CD14-positive monocyte (primary cell): ENCODE measurements at regions not wholly inside any gene's neighbourhood (a gene's known extent, or its start where the extent isn't known, plus 50 kb on each side); places are given as distances from the start of the nearest gene placed in this dataset.

Experiments
- DNase-seq, 3 donors: peaks; one replicate each; pipeline ENCODE4 v3.0.0-alpha.2; 2011 to 2022
- H2AFZ ChIP-seq: 2 replicates; pipeline ENCODE4 v1.6.0; 2012; ENCODE audit warnings: mild to moderate bottlenecking, low read depth, low read length, inconsistent platforms; ENCODE audit not compliant: insufficient read depth, poor library complexity, severe bottlenecking
- H3K27ac ChIP-seq, 2 donors: 1 replicate in 1 of 2; 2 replicates in 1 of 2; pipeline ENCODE4 v1.5.1; 2012 to 2013; ENCODE audit warnings: low read length in 2 of 2, control low read depth in 1 of 2, inconsistent platforms in 1 of 2, low read depth in 1 of 2, mild to moderate bottlenecking in 1 of 2
- H3K27me3 ChIP-seq, 2 donors: one replicate each; pipeline versions ENCODE4 v1.6.0 to v1.6.1; 2011 to 2013; ENCODE audit warnings: low read length in 2 of 2; ENCODE audit not compliant: control insufficient read depth in 2 of 2, insufficient read depth in 2 of 2
- H3K36me3 ChIP-seq, 2 donors: replicated peaks in 1 of 2; 1 replicate in 1 of 2; 2 replicates in 1 of 2; pipeline versions ENCODE4 v1.5.1 to v1.6.1; 2012 to 2013; ENCODE audit warnings: low read length in 2 of 2, control low read depth in 1 of 2, inconsistent platforms in 1 of 2, mild to moderate bottlenecking in 1 of 2; ENCODE audit not compliant: insufficient read depth in 2 of 2, control insufficient read depth in 1 of 2
- H3K4me1 ChIP-seq, 2 donors: 1 replicate in 1 of 2; 2 replicates in 1 of 2; pipeline versions ENCODE4 v1.5.1 to v1.6.1; 2012 to 2013; ENCODE audit warnings: low read length in 2 of 2, control low read depth in 1 of 2, inconsistent platforms in 1 of 2, mild to moderate bottlenecking in 1 of 2, moderate library complexity in 1 of 2; ENCODE audit not compliant: insufficient read depth in 2 of 2, control insufficient read depth in 1 of 2
- H3K4me2 ChIP-seq: replicated peaks from 2 replicates; pipeline ENCODE3; 2012; ENCODE audit warnings: low read length, moderate library complexity, mild to moderate bottlenecking; ENCODE audit not compliant: poor library complexity, severe bottlenecking; ENCODE audit errors: extremely low read depth
- H3K4me3 ChIP-seq, 3 experiments: fragments of 200-600 bp in 1 of 3; sonication (generic) in 1 of 3; replicated peaks in 1 of 3; 1 replicate in 2 of 3; 2 replicates in 1 of 3; pipeline ENCODE4 v1.5.1; 2011 to 2013; ENCODE audit warnings: low read length in 3 of 3, mild to moderate bottlenecking in 3 of 3, control low read depth in 2 of 3, low read depth in 2 of 3, inconsistent platforms in 1 of 3, moderate library complexity in 1 of 3
- H3K79me2 ChIP-seq: 2 replicates; pipeline ENCODE4 v1.6.0; 2012; ENCODE audit warnings: mild to moderate bottlenecking, control low read depth, inconsistent platforms, low read length, moderate library complexity; ENCODE audit not compliant: insufficient read depth
- H3K9ac ChIP-seq: 2 replicates; pipeline ENCODE4 v1.6.0; 2017; ENCODE audit warnings: low read length, mild to moderate bottlenecking; ENCODE audit not compliant: insufficient read depth, poor library complexity, severe bottlenecking
- H3K9me3 ChIP-seq, 2 donors: replicated peaks in 1 of 2; 1 replicate in 1 of 2; 2 replicates in 1 of 2; pipeline versions ENCODE4 v1.5.1 to v1.6.1; 2012 to 2013; ENCODE audit warnings: low read length in 2 of 2, control low read depth in 1 of 2; ENCODE audit not compliant: control insufficient read depth in 1 of 2, insufficient read depth in 1 of 2
- H4K20me1 ChIP-seq: 2 replicates; pipeline ENCODE4 v1.6.0; 2012; ENCODE audit warnings: mild to moderate bottlenecking, low read length, control low read depth, moderate library complexity; ENCODE audit not compliant: insufficient read depth
- H3K27ac Mint-ChIP-seq, 7 donors: one replicate each; pipeline ENCODE4 v1.8.0; 2020; ENCODE audit warnings: mild to moderate bottlenecking in 7 of 7, mixed read lengths in 7 of 7, moderate library complexity in 6 of 7, inconsistent platforms in 2 of 7
- H3K27me3 Mint-ChIP-seq, 3 donors: one replicate each; pipeline ENCODE4 v1.8.0; 2021 to 2022; ENCODE audit warnings: low read depth in 3 of 3, mild to moderate bottlenecking in 3 of 3, mixed read lengths in 3 of 3, moderate library complexity in 3 of 3, inconsistent platforms in 1 of 3
- H3K36me3 Mint-ChIP-seq, 2 donors: one replicate each; pipeline ENCODE4 v1.8.0; 2020; ENCODE audit warnings: mixed read lengths in 2 of 2, inconsistent platforms in 1 of 2, mild to moderate bottlenecking in 1 of 2
- H3K4me1 Mint-ChIP-seq: one replicate; pipeline ENCODE4 v1.8.0; 2020; ENCODE audit warnings: mild to moderate bottlenecking, mixed read lengths
- H3K4me3 Mint-ChIP-seq, 2 donors: one replicate each; pipeline ENCODE4 v1.8.0; 2020; ENCODE audit warnings: mild to moderate bottlenecking in 2 of 2, mixed read lengths in 2 of 2, moderate library complexity in 1 of 2
- H3K9me3 Mint-ChIP-seq, 7 donors: one replicate each; pipeline ENCODE4 v1.8.0; 2020 to 2022; ENCODE audit warnings: mixed read lengths in 7 of 7, mild to moderate bottlenecking in 6 of 7, moderate library complexity in 6 of 7, inconsistent platforms in 2 of 7
- WGBS: methylation state at CpG from one replicate; pipeline ENCODE4 v1.1.5; 2013; ENCODE audit warnings: missing lambda C conversion rate; ENCODE audit not compliant: insufficient coverage; 5-methylcytosine and 5-hydroxymethylcytosine counted together
- intact Hi-C, 2 donors: fragments of 100-400 bp; cut with micrococcal nuclease; formaldehyde crosslinking; loops; one replicate each; pipeline versions ENCODE4 v1.15.0 to v1.15.1; 2023
- TF ChIP-seq, protein P1 (sequence below): fragments of 200-600 bp; IDR thresholded peaks from one replicate; pipeline ENCODE4 v1.8.0; 2022; ENCODE audit warnings: antibody characterized with exemption, mild to moderate bottlenecking

DNA sequence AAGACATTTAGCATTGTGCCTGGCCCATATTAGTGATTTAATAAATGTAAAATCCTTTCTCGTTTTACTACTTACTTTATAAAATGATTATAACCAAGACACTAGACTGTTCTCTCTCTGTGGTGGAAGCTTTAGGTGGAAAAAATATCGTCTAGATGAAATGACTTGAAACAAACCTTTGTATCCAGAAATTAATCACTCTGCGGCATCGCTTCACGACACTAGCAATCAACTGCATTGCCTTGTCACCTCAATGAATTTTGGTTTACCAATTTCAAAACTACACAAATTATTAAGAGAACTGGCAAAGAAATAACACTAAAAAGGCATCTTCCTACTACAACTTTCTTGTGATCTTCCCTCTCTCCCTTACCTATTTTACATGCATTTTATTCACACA lies 627.2 kb upstream of the ROBO1 start:
- Histone ChIP-seq H3K9me3 (peaks cover 0 to 10% of the 10 kb centered on the region in 2 donors), H3K4me2 (no peak overlapping the region), H3K9ac (no peak overlapping the region), H2AFZ (no peak overlapping the region), H3K27me3 (no peaks in the 10 kb centered on the region), H3K36me3 (no peaks in the 10 kb centered on the region), H3K27ac (no peak overlapping the region), H4K20me1 (no peaks in the 10 kb centered on the region), H3K4me1 (no peaks in the 10 kb centered on the region), H3K4me3 (no peak overlapping the region), H3K79me2 (no peaks in the 10 kb centered on the region)
- Mint-ChIP-seq H3K27ac (no peak overlapping the region), H3K36me3 (no peaks in the 10 kb centered on the region), H3K4me1 (no peaks in the 10 kb centered on the region), H3K9me3 (peaks cover 0 to 12% (median 2%) of the 10 kb centered on the region in 7 donors), H3K27me3 (no peaks in the 10 kb centered on the region), H3K4me3 (no peak overlapping the region)
- intact Hi-C loops, result no loop called here
- TF ChIP-seq, protein P1, sequence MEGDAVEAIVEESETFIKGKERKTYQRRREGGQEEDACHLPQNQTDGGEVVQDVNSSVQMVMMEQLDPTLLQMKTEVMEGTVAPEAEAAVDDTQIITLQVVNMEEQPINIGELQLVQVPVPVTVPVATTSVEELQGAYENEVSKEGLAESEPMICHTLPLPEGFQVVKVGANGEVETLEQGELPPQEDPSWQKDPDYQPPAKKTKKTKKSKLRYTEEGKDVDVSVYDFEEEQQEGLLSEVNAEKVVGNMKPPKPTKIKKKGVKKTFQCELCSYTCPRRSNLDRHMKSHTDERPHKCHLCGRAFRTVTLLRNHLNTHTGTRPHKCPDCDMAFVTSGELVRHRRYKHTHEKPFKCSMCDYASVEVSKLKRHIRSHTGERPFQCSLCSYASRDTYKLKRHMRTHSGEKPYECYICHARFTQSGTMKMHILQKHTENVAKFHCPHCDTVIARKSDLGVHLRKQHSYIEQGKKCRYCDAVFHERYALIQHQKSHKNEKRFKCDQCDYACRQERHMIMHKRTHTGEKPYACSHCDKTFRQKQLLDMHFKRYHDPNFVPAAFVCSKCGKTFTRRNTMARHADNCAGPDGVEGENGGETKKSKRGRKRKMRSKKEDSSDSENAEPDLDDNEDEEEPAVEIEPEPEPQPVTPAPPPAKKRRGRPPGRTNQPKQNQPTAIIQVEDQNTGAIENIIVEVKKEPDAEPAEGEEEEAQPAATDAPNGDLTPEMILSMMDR, result no peak
- WGBS, result 100% methylated on average over 3 of the region's 5 CpGs
- DNase-seq, result no peak

DNA sequence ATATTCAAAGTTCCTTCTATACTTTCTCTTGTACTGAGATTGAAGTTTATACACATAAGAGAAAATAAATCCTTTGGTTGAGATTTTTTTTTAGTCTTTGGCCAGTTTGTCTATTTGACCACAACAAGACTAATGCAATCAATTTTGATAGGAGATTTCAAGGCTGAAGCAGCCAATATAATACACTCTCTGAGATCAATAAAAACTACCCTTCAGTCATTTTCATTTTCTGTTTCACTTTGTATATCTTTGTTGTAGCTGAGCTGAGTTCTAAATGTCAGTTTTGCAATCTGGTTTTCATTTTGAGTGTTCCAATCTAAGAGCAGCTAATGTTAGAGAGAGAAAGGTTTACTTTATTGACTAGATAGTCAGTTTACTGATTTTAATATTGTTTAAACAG lies 623.8 kb upstream of the ROBO1 start:
- H3K36me3 ChIP-seq, result no peaks in the 10 kb centered on the region
- H2AFZ ChIP-seq, result no peak overlapping the region
- peaks cover 0 to 19% of the 10 kb centered on the region in 2 donors for H3K9me3 ChIP-seq
- TF ChIP-seq, protein P1, result no peak
- no peaks in the 10 kb centered on the region for H3K4me1 Mint-ChIP-seq
- H3K4me3 Mint-ChIP-seq, result no peak overlapping the region
- H3K79me2 ChIP-seq, result no peaks in the 10 kb centered on the region
- H3K27me3 Mint-ChIP-seq, result no peaks in the 10 kb centered on the region
- no peak for DNase-seq
- H3K27ac ChIP-seq, result no peak overlapping the region
- no peaks in the 10 kb centered on the region for H3K27me3 ChIP-seq
- H3K4me2 ChIP-seq, result no peak overlapping the region
- H3K36me3 Mint-ChIP-seq, result no peaks in the 10 kb centered on the region
- intact Hi-C loops, result no loop called here
- no peaks in the 10 kb centered on the region for H3K4me1 ChIP-seq
- H3K9me3 Mint-ChIP-seq, result peaks cover 0 to 12% (median 2%) of the 10 kb centered on the region in 7 donors
- H3K9ac ChIP-seq, result no peak overlapping the region
- no peak overlapping the region for H3K4me3 ChIP-seq
- H3K27ac Mint-ChIP-seq, result no peak overlapping the region
- no peaks in the 10 kb centered on the region for H4K20me1 ChIP-seq
